HepG2 (cell line): ENCODE measurements at regions not wholly inside any gene's neighbourhood (a gene's known extent, or its start where the extent isn't known, plus 50 kb on each side); places are given as distances from the start of the nearest gene placed in this dataset.

Experiments used
- ATAC-seq: fragments of 200-7000 bp; cut with Tn5 transposase; 3 replicates; pipeline ENCODE4 v1.9.1; 2020; ENCODE audit warnings: mild to moderate bottlenecking, moderate library complexity
- BruUV-seq: library from RNA; stranded (reverse); fragments of 400-500 nt; replicated peaks from 2 replicates; lab custom pipeline; 2021; lab: Mats Ljungman, UMichigan
- CTCF ChIA-PET: fragments of 300-600 bp; formaldehyde crosslinking; extraction: SDS; loops from one replicate; lab custom pipeline; 2021; ENCODE audit warnings: low total read pairs, inconsistent platforms, low intra/inter-chr PET ratio; lab: Yijun Ruan, JAX
- POLR2A ChIA-PET: fragments of 350-600 bp; sonication (Branson Sonifier 250); formaldehyde crosslinking; loops from one replicate; lab custom pipeline; 2020; ENCODE audit warnings: antibody characterized with exemption, inconsistent platforms; lab: Yijun Ruan, JAX
- DNase-seq: peaks from one replicate; pipeline ENCODE4 v3.0.0-alpha.2; 2015; ENCODE audit warnings: low spot score
- FAIRE-seq: peaks from 3 replicates; lab custom pipeline; 2011; peaks lifted over from hg19 to GRCh38; lab: Jason Lieb, UNC
- H2AFZ ChIP-seq: one replicate; pipeline ENCODE4 v1.6.1; 2011; ENCODE audit warnings: low read length, inconsistent platforms
- H3K27ac ChIP-seq: fragments of 300-600 bp; 3 replicates; pipeline ENCODE4 v1.8.0; 2011; ENCODE audit warnings: mixed run types, mild to moderate bottlenecking, mixed read lengths, low read length, inconsistent platforms; ENCODE audit not compliant: insufficient read depth; ENCODE audit errors: extremely low read length
- H3K27me3 ChIP-seq, 2 experiments: fragments of 200-600 bp in 1 of 2; 2 replicates in 1 of 2; 3 replicates in 1 of 2; pipeline versions ENCODE4 v1.6.0 to v1.8.0; 2011; ENCODE audit warnings: low read length in 2 of 2, mild to moderate bottlenecking in 2 of 2, moderate library complexity in 2 of 2, inconsistent platforms in 1 of 2; ENCODE audit not compliant: insufficient read depth in 2 of 2, control insufficient read depth in 1 of 2
- H3K36me3 ChIP-seq, 2 experiments: fragments of 200-600 bp in 1 of 2; replicated peaks in 1 of 2; 2 replicates in 1 of 2; 3 replicates in 1 of 2; pipeline versions ENCODE4 v1.5.1 to v1.8.0; 2011; ENCODE audit warnings: low read length in 2 of 2, inconsistent platforms in 1 of 2; ENCODE audit not compliant: insufficient read depth in 2 of 2, control insufficient read depth in 1 of 2
- H3K4me1 ChIP-seq: 2 replicates; pipeline ENCODE4 v1.5.1; 2012; ENCODE audit warnings: low read length, inconsistent platforms; ENCODE audit not compliant: insufficient read depth
- H3K4me2 ChIP-seq: 2 replicates; pipeline ENCODE4 v1.6.0; 2011; ENCODE audit warnings: low read depth, low read length, inconsistent platforms
- H3K4me3 ChIP-seq, 3 experiments: fragments of 200-600 bp in 1 of 3; sonication (generic), shearing (Covaris generic) in 1 of 3; replicated peaks in 1 of 3; 2 replicates each; pipeline ENCODE4 v1.5.1; 2011 to 2016; ENCODE audit warnings: low read length in 3 of 3, inconsistent platforms in 2 of 3, low read depth in 2 of 3, mild to moderate bottlenecking in 2 of 3, control low read depth in 1 of 3, mixed read lengths in 1 of 3; ENCODE audit not compliant: insufficient read depth in 1 of 3
- H3K79me2 ChIP-seq: one replicate; pipeline ENCODE4 v1.6.1; 2011; ENCODE audit warnings: low read length, inconsistent platforms; ENCODE audit not compliant: insufficient read depth
- H3K9ac ChIP-seq: 2 replicates; pipeline ENCODE4 v1.6.0; 2011; ENCODE audit warnings: mild to moderate bottlenecking, low read depth, low read length, inconsistent platforms; ENCODE audit not compliant: insufficient read depth
- H3K9me3 ChIP-seq: 2 replicates; pipeline ENCODE4 v1.5.1; 2012; ENCODE audit warnings: mild to moderate bottlenecking, low read length
- H4K20me1 ChIP-seq: 2 replicates; pipeline ENCODE4 v1.6.0; 2011; ENCODE audit warnings: inconsistent platforms, mild to moderate bottlenecking, low read length, moderate library complexity; ENCODE audit not compliant: insufficient read depth
- ELF1 ChIP-seq: sonication (generic); formaldehyde crosslinking; IDR thresholded peaks from 2 replicates; pipeline ENCODE4 v1.4.0; 2020; ENCODE audit warnings: missing genetic modification reagents
- ESRRA ChIP-seq: sonication (generic); formaldehyde crosslinking; IDR thresholded peaks from 2 replicates; pipeline ENCODE4 v1.5.1; 2020; ENCODE audit warnings: mild to moderate bottlenecking, low read depth, missing genetic modification reagents
- FOSL2 ChIP-seq: sonication (generic); formaldehyde crosslinking; IDR thresholded peaks from 2 replicates; pipeline ENCODE4 v1.4.0; 2020; ENCODE audit warnings: missing genetic modification reagents
- FOXO4 ChIP-seq: sonication (generic); formaldehyde crosslinking; conservative IDR thresholded peaks from 2 replicates; pipeline ENCODE4 v1.8.1; 2023; ENCODE audit warnings: missing genetic modification reagents
- NCOA2 ChIP-seq: sonication (generic); formaldehyde crosslinking; IDR thresholded peaks from 2 replicates; pipeline ENCODE4 v1.8.0; 2022; ENCODE audit warnings: inconsistent platforms
- NFE2L2 ChIP-seq: fragments of 150-350 bp; IDR thresholded peaks from 2 replicates; pipeline ENCODE4 v1.6.1; 2014; ENCODE audit warnings: low read length
- PAF1 ChIP-seq: IDR thresholded peaks from 2 replicates; pipeline ENCODE4 v1.6.1; 2016; ENCODE audit warnings: missing genetic modification reagents, missing compliant biosample characterization
- YEATS4 ChIP-seq: sonication (generic); formaldehyde crosslinking; IDR thresholded peaks from 2 replicates; pipeline ENCODE4 v1.4.0; 2020; ENCODE audit warnings: missing genetic modification reagents, borderline replicate concordance
- ZFAT ChIP-seq: sonication (generic); formaldehyde crosslinking; conservative IDR thresholded peaks from 2 replicates; pipeline ENCODE4 v1.8.1; 2023; ENCODE audit warnings: missing genetic modification reagents, inconsistent platforms
- ZNF296 ChIP-seq: sonication (generic); formaldehyde crosslinking; conservative IDR thresholded peaks from 2 replicates; pipeline ENCODE4 v1.5.0; 2020; ENCODE audit warnings: mild to moderate bottlenecking, missing genetic modification reagents
- ZNF770 ChIP-seq: sonication (generic); formaldehyde crosslinking; IDR thresholded peaks from 2 replicates; pipeline ENCODE4 v1.5.0; 2020; ENCODE audit warnings: mild to moderate bottlenecking, missing genetic modification reagents
- ZNF776 ChIP-seq: sonication (generic); formaldehyde crosslinking; IDR thresholded peaks from 2 replicates; pipeline ENCODE4 v1.4.0; 2020; ENCODE audit warnings: mild to moderate bottlenecking, missing genetic modification reagents
- ZSCAN25 ChIP-seq: sonication (generic); formaldehyde crosslinking; IDR thresholded peaks from 2 replicates; pipeline ENCODE4 v1.8.0; 2022; ENCODE audit warnings: mild to moderate bottlenecking, missing genetic modification reagents
- WGBS: methylation state at CpG from one replicate; pipeline ENCODE4 v1.1.6; 2017; ENCODE audit warnings: low lambda C conversion rate; 5-methylcytosine and 5-hydroxymethylcytosine counted together
- in situ Hi-C: cut with HindIII; loops from 2 replicates; pipeline ENCODE4 v1.10.0; 2017; ENCODE audit warnings: low pct_unique_long_range_greater_than_20kb; ENCODE audit not compliant: extremely low pct_ligation_motif_present
- intact Hi-C: fragments of 100-400 bp; cut with micrococcal nuclease; formaldehyde crosslinking; loops from one replicate; pipeline ENCODE4 v1.10.0; 2022; ENCODE audit not compliant: unreplicated experiment

DNA sequence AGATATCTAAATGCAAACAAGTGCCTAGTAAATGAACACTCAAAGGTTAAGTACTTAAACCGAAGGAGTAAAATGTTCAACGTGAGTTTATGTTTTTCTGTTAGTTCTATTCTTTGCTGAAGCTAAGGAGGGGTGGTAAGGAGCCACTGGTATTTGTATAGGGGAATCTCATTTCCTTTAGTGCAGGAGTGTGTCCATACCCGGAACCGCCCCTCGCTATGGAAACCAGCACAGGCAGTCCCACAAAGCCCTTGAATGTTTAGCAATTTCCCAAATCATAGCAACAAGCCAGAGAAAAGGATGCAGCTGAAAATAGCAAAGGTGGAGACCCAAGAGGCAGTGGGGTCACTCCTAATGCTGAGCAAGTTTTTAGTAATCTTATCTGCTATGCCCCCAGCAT lies 78.8 kb upstream of the STK32A start:
- 47% methylated on average over 5 of the region's 5 CpGs for WGBS
- no peak for FAIRE-seq

More for the DNA sequence above, 78.8 kb upstream of the STK32A start:
- H4K20me1 ChIP-seq, result no peaks in the 10 kb centered on the region
- H3K9ac ChIP-seq, result no peak overlapping the region
- no peak overlapping the region for H2AFZ ChIP-seq
- in situ Hi-C loops, result no loop called here
- no peaks in the 10 kb centered on the region for H3K79me2 ChIP-seq
- no peaks in the 10 kb centered on the region for H3K36me3 ChIP-seq
- no peak for TF ChIP-seq ZSCAN25 (CRISPR knock-in tag)
- TF ChIP-seq ZFAT, result no peak
- TF ChIP-seq NFE2L2, result no peak
- no peak for TF ChIP-seq ZNF296 (CRISPR knock-in tag)
- no peak for TF ChIP-seq ELF1 (CRISPR knock-in tag)
- no peak for TF ChIP-seq ESRRA (CRISPR knock-in tag)
- no peak for TF ChIP-seq ZNF776 (CRISPR knock-in tag)
- TF ChIP-seq FOXO4 (CRISPR knock-in tag), result no peak
- no peak for TF ChIP-seq ZNF770
- no peak for TF ChIP-seq FOSL2 (CRISPR knock-in tag)
- TF ChIP-seq PAF1 (CRISPR knock-in tag), result no peak
- no peak for TF ChIP-seq YEATS4 (CRISPR knock-in tag)
- no peak for TF ChIP-seq NCOA2
- H3K27me3 ChIP-seq, result no peaks in the 10 kb centered on the region
- H3K4me1 ChIP-seq, result no peaks in the 10 kb centered on the region
- CTCF ChIA-PET, result no interaction called here
- no TSS peak for BruUV-seq
- no peak overlapping the region for H3K27ac ChIP-seq
- H3K4me3 ChIP-seq, result no peak overlapping the region
- no peak overlapping the region for H3K4me2 ChIP-seq
- DNase-seq (no peak), ATAC-seq (no peak)
- POLR2A ChIA-PET, result no interaction called here
- intact Hi-C loops, result no loop called here
- no peaks in the 10 kb centered on the region for H3K9me3 ChIP-seq
